GM12873 (cell line): ENCODE measurements at regions not wholly inside any gene's neighbourhood (a gene's known extent, or its start where the extent isn't known, plus 50 kb on each side); places are given as distances from the start of the nearest gene placed in this dataset.
A peak's percentile ranks its signal among the peaks of the same experiment; 100 is the strongest.

Source experiments
- TF ChIP-seq, protein P1 (sequence below): IDR thresholded peaks from 2 replicates; pipeline ENCODE4 v1.5.1; 2012; ENCODE audit warnings: low read depth, mild to moderate bottlenecking, moderate library complexity, low read length, control low read depth; ENCODE audit not compliant: insufficient read depth; ENCODE audit errors: missing control alignments

DNA sequence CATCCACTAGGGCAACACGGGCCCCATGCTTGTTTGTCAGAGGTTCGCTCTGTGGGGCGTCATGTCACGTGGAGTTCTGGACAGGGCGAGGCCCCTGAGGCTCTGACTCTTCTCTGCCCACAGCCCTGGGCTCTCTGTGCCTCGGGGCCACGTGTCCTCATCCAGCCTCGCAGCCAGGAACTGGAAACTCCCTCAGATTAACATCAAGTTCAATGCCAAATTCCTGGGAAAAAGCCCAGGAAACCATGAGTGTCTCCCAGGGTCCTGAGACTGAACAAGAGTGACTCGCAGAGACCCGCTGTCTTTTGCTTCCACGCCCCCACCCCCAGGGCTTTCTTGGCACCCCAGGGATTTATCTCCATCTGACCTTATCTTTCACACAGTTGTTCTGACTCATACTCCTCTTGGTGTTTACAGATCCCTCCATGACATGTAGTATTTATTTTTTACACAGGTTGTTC is 174.0 kb upstream of the PIEZO2 start:
- TF ChIP-seq, protein P1, sequence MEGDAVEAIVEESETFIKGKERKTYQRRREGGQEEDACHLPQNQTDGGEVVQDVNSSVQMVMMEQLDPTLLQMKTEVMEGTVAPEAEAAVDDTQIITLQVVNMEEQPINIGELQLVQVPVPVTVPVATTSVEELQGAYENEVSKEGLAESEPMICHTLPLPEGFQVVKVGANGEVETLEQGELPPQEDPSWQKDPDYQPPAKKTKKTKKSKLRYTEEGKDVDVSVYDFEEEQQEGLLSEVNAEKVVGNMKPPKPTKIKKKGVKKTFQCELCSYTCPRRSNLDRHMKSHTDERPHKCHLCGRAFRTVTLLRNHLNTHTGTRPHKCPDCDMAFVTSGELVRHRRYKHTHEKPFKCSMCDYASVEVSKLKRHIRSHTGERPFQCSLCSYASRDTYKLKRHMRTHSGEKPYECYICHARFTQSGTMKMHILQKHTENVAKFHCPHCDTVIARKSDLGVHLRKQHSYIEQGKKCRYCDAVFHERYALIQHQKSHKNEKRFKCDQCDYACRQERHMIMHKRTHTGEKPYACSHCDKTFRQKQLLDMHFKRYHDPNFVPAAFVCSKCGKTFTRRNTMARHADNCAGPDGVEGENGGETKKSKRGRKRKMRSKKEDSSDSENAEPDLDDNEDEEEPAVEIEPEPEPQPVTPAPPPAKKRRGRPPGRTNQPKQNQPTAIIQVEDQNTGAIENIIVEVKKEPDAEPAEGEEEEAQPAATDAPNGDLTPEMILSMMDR: no peak

- TF ChIP-seq, protein P1: peak; percentile 22
These were observed 173.3 kb upstream of the PIEZO2 start for GRCh38 chr18:11322716-11323115.

- TF ChIP-seq, protein P1: no peak
These were observed 172.6 kb upstream of the PIEZO2 start for GRCh38 chr18:11322006-11322405.

DNA sequence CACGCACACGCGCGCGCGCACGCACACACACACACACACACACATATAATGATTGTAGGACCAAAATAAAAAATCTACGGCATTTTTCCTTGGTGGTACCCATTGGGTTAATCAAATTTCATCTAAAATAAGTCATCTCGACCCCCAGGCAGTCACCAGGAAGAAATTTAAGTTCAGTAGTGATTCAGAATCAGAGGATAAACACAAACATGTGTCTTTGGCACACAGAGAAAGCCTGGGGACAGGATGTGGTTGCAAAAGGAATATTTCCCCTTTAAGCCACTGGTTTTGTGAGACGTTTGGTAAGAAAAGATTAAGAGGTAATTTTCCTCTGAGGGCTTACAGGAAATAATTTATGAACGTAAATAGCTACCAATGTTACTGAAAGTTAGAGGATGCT is 171.6 kb upstream of the PIEZO2 start:
- TF ChIP-seq, protein P1: no peak

GRCh38 chr18:11316546-11316945 is 167.2 kb upstream of the PIEZO2 start:
- TF ChIP-seq, protein P1: no peak

DNA sequence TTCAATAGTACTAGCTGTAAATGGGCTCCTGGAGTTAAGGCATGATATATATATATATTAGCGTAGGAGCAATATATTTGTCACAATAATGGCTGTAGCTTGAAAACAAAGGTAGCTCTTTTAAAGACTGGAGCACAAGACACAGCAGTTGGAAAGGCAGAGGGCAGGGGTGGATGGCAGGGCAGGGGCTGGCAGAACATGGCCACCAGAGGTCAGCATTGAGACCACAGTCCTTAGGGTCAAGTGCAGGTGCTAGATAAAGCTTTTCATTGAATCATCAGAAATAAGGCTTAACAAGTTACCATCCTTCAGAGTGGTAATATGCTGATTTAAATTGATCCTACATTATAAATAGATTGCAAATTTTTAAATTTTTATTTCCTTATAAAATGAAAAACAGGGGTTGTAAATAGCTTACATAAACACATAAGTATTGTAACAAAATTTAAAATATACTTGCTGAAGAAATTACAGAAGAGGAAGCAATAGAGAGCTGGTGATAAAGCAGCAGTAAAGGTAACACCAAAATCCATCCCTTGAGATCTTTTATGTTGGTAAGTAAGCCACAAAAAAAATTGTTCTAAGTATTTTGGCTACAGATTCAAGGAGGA is 161.2 kb upstream of the PIEZO2 start:
- TF ChIP-seq, protein P1: peak; percentile 89

GRCh38 chr18:11309172-11309571 is 159.8 kb upstream of the PIEZO2 start:
- TF ChIP-seq, protein P1: peak; percentile 58
